Liver (tissue), 3 donors: ENCODE measurements at regions not wholly inside any gene's neighbourhood (a gene's known extent, or its start where the extent isn't known, plus 50 kb on each side); places are given as distances from the start of the nearest gene placed in this dataset.

ENCODE experiments used
- ATF3 ChIP-seq: IDR thresholded peaks from 2 replicates; pipeline ENCODE4 v1.6.1; 2016; ENCODE audit warnings: antibody characterized with exemption
- CTCF ChIP-seq: fragments of 150-350 bp; IDR thresholded peaks from 2 replicates; pipeline ENCODE4 v1.5.1; 2017; ENCODE audit warnings: improper control_type of control experiment, low read depth, low read length; ENCODE audit not compliant: missing input control
- EGR1 ChIP-seq, 2 donors: IDR thresholded peaks; 2 replicates each; pipeline ENCODE4 v1.6.1; 2016 to 2018; ENCODE audit warnings: antibody characterized with exemption in 2 of 2, low read depth in 2 of 2
- HNF4A ChIP-seq, 2 donors: conservative IDR thresholded peaks; 2 replicates each; pipeline ENCODE4 v1.6.1; 2016; ENCODE audit warnings: antibody characterized with exemption in 2 of 2, mild to moderate bottlenecking in 2 of 2
- JUND ChIP-seq, 2 donors: IDR thresholded peaks; 2 replicates each; pipeline ENCODE4 v1.6.1; 2016; ENCODE audit warnings: antibody characterized with exemption in 2 of 2
- MAX ChIP-seq: IDR thresholded peaks from 2 replicates; pipeline ENCODE4 v1.6.1; 2016; ENCODE audit warnings: antibody characterized with exemption
- RAD21 ChIP-seq, 2 donors: IDR thresholded peaks; 2 replicates each; pipeline ENCODE4 v1.6.1; 2016; ENCODE audit warnings: antibody characterized with exemption in 2 of 2, mild to moderate bottlenecking in 2 of 2
- REST ChIP-seq: IDR thresholded peaks from 2 replicates; pipeline ENCODE4 v1.6.1; 2016; ENCODE audit warnings: antibody characterized with exemption, mild to moderate bottlenecking
- YY1 ChIP-seq: IDR thresholded peaks from 2 replicates; pipeline ENCODE4 v1.6.1; 2016; ENCODE audit warnings: antibody characterized with exemption, mild to moderate bottlenecking
- ZBTB33 ChIP-seq: IDR thresholded peaks from 2 replicates; pipeline ENCODE4 v1.6.1; 2016; ENCODE audit warnings: antibody characterized with exemption
- donor health status: healthy.
- donor health status: healthy.

DNA sequence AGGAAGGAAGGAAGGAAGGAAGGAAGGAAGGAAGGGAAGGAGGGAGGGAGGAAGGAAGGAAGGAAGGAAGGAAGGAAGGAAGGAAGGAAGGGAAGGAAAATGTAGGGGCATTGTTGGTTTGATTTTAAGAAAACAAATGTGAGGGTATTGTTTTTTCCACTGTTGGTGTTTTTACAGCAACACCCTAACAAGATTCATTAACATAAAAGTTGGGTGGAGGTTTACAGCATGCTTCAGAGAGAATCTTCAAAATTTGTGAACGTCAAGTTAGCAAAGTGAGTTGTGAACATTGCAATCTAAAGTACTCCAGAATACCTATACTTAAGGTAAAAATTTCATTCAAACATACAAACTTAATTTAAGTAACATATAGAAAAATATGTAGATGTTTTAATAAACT lies 200.2 kb upstream of the ID4 start:
- TF ChIP-seq CTCF (no peak), ZBTB33 (no peak), EGR1 (IDR thresholded peaks at IDR 0.05; ENCODE audit: low read depth in 2 of 2) (no peak), RAD21 (IDR thresholded peaks at IDR 0.05) (no peak), REST (no peak), JUND (IDR thresholded peaks at IDR 0.05) (no peak), ATF3 (no peak), YY1 (no peak), HNF4A (conservative IDR thresholded peaks at IDR 0.05) (no peak), MAX (no peak)
